Loucy (cell line): ENCODE measurements at regions not wholly inside any gene's neighbourhood (a gene's known extent, or its start where the extent isn't known, plus 50 kb on each side); places are given as distances from the start of the nearest gene placed in this dataset.

ENCODE experiments used
- H2AFZ ChIP-seq: fragments of 200-600 bp; sonication (generic); 2 replicates; pipeline ENCODE4 v1.6.0; 2016; ENCODE audit warnings: antibody characterized with exemption, mild to moderate bottlenecking, low read length, moderate library complexity
- H3F3A ChIP-seq: fragments of 200-600 bp; 2 replicates; pipeline ENCODE4 v1.6.0; 2016; ENCODE audit warnings: antibody characterized with exemption, low read depth, mild to moderate bottlenecking
- H3K27me3 ChIP-seq: fragments of 200-600 bp; sonication (generic); 2 replicates; pipeline ENCODE4 v1.6.1; 2014; ENCODE audit warnings: low read length, mild to moderate bottlenecking; ENCODE audit not compliant: insufficient read depth, poor library complexity, severe bottlenecking
- H3K36me3 ChIP-seq: fragments of 200-600 bp; sonication (generic); 2 replicates; pipeline ENCODE4 v1.6.1; 2016; ENCODE audit warnings: low read length; ENCODE audit not compliant: insufficient read depth
- H3K4me1 ChIP-seq: fragments of 200-600 bp; sonication (generic); 2 replicates; pipeline ENCODE4 v1.5.1; 2014; ENCODE audit warnings: low read length, mild to moderate bottlenecking; ENCODE audit not compliant: insufficient read depth, poor library complexity, severe bottlenecking
- H3K4me2 ChIP-seq: fragments of 200-600 bp; sonication (generic); 2 replicates; pipeline ENCODE4 v1.6.0; 2014; ENCODE audit warnings: antibody characterized with exemption, low read length, low read depth, mild to moderate bottlenecking; ENCODE audit not compliant: poor library complexity, severe bottlenecking
- H3K4me3 ChIP-seq: fragments of 200-600 bp; sonication (generic); 2 replicates; pipeline ENCODE4 v1.5.1; 2014; ENCODE audit warnings: low read length, mild to moderate bottlenecking, mixed read lengths; ENCODE audit not compliant: poor library complexity, severe bottlenecking
- H3K79me2 ChIP-seq: fragments of 200-600 bp; sonication (generic); 2 replicates; pipeline ENCODE4 v1.6.1; 2014; ENCODE audit warnings: low read length; ENCODE audit not compliant: insufficient read depth
- H3K9ac ChIP-seq: fragments of 200-600 bp; sonication (generic); 2 replicates; pipeline ENCODE4 v1.6.0; 2014; ENCODE audit warnings: mild to moderate bottlenecking, low read depth, low read length, moderate library complexity; ENCODE audit not compliant: poor library complexity, severe bottlenecking
- H3K9me2 ChIP-seq: fragments of 200-600 bp; sonication (generic); replicated peaks from 2 replicates; pipeline ENCODE4 v1.6.1; 2016; ENCODE audit warnings: low read depth, low read length, mixed read lengths
- H3K9me3 ChIP-seq: fragments of 200-600 bp; sonication (generic); 2 replicates; pipeline ENCODE4 v1.6.1; 2014; ENCODE audit warnings: mild to moderate bottlenecking, antibody characterized with exemption, low read length, low read depth; ENCODE audit not compliant: insufficient read depth
- H4K20me1 ChIP-seq: fragments of 200-600 bp; sonication (generic); 2 replicates; pipeline ENCODE4 v1.6.0; 2014; ENCODE audit warnings: antibody characterized with exemption, low read length, mild to moderate bottlenecking; ENCODE audit not compliant: insufficient read depth, poor library complexity, severe bottlenecking
- CTCF ChIP-seq: fragments of 200-600 bp; sonication (generic); conservative IDR thresholded peaks from 2 replicates; pipeline ENCODE4 v1.5.1; 2014; ENCODE audit warnings: mild to moderate bottlenecking, antibody characterized with exemption, low read length
- EZH2phosphoT487 ChIP-seq: fragments of 200-600 bp; IDR thresholded peaks from 2 replicates; pipeline ENCODE4 v1.6.1; 2018; ENCODE audit warnings: antibody characterized with exemption, mild to moderate bottlenecking, moderate library complexity, borderline replicate concordance

GRCh38 chr14:58697930-58698642 lies 60.3 kb downstream of the DACT1 start:
- H3F3A ChIP-seq, result no peaks in the 10 kb centered on the region
- TF ChIP-seq CTCF, result no peak
- TF ChIP-seq EZH2phosphoT487, result no peak

GRCh38 chr14:58699681-58700205 lies 62.0 kb downstream of the DACT1 start:
- H3K4me2 ChIP-seq, result no peak overlapping the region
- no peaks in the 10 kb centered on the region for H3K79me2 ChIP-seq
- H3K9me3 ChIP-seq, result no peaks in the 10 kb centered on the region
- H3K9ac ChIP-seq, result no peak overlapping the region
- H3F3A ChIP-seq, result no peaks in the 10 kb centered on the region
- H3K27me3 ChIP-seq, result no peaks in the 10 kb centered on the region
- H3K4me3 ChIP-seq, result no peak overlapping the region
- TF ChIP-seq EZH2phosphoT487 (no peak), CTCF (no peak)
- H3K4me1 ChIP-seq, result no peaks in the 10 kb centered on the region
- H4K20me1 ChIP-seq, result no peaks in the 10 kb centered on the region
- H3K36me3 ChIP-seq, result no peaks in the 10 kb centered on the region
- no peak overlapping the region for H2AFZ ChIP-seq
- no peaks in the 10 kb centered on the region for H3K9me2 ChIP-seq

More at GRCh38 chr14:58697930-58698642, 60.3 kb downstream of the DACT1 start:
- Histone ChIP-seq H3K4me3 (no peak overlapping the region), H3K9me3 (no peaks in the 10 kb centered on the region), H4K20me1 (no peaks in the 10 kb centered on the region), H3K9ac (no peak overlapping the region), H3K9me2 (no peaks in the 10 kb centered on the region; the same call in 1 of the 2 replicates), H3K27me3 (no peaks in the 10 kb centered on the region), H3K79me2 (no peaks in the 10 kb centered on the region), H3K36me3 (no peaks in the 10 kb centered on the region), H3K4me1 (no peaks in the 10 kb centered on the region), H2AFZ (no peak overlapping the region), H3K4me2 (no peak overlapping the region)

- Histone ChIP-seq H3K9me3 (no peaks in the 10 kb centered on the region), H3K4me1 (no peaks in the 10 kb centered on the region), H3K4me3 (no peak overlapping the region), H3K79me2 (no peaks in the 10 kb centered on the region), H3F3A (no peaks in the 10 kb centered on the region), H3K4me2 (no peak overlapping the region), H4K20me1 (no peaks in the 10 kb centered on the region), H3K36me3 (no peaks in the 10 kb centered on the region), H2AFZ (no peak overlapping the region), H3K9me2 (no peaks in the 10 kb centered on the region), H3K9ac (no peak overlapping the region), H3K27me3 (no peaks in the 10 kb centered on the region)
- no peak for TF ChIP-seq EZH2phosphoT487
- TF ChIP-seq CTCF, result no peak
Observed at GRCh38 chr14:58701156-58701555, 63.4 kb downstream of the DACT1 start.
